MV-4-11 (cell line): ENCODE measurements at regions not wholly inside any gene's neighbourhood (a gene's known extent, or its start where the extent isn't known, plus 50 kb on each side); places are given as distances from the start of the nearest gene placed in this dataset.

Source experiments
- DNase-seq: peaks from one replicate; lab custom pipeline; 2025; lab: John Stamatoyannopoulos, UW

DNA sequence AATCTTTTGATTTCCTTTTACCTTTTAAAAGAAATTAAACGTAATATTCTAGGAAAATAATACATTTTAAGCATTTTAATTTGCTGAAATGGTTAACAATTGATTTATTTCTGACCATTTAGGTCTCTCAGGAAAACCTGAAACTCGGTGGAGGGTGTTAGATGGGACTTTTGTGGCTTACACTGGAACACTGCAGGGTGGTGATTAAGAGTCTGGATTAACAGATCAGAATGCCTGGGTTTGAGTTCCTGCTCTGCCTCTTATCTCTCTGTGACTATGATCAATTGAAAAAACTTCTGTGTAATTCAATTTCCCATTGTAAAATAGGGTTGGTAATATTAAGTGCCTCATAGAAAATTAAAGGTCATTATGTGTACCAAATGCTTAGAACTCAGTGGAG is 168.7 kb downstream of the UBE2E3 start:
- DNase-seq, result no peak

DNA sequence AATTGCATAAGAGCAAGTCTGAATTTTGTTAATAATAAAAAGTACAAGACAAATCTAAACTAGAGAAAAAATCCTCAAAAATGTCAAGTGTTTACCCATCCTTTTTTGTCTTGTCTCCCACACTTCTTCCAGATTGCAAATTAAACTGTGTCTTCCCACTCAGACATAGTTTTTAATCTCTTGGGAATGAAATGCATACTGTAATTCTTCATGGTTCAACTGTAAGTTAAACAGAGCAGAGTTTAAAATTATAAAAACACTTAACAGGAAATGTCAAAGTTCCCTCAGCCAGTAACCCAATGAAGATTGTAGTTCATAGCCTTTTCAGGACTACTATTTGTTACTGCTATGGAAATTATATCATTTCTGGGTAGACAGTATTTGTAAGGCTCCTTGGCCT is 171.8 kb downstream of the UBE2E3 start:
- DNase-seq, result no peak

DNA sequence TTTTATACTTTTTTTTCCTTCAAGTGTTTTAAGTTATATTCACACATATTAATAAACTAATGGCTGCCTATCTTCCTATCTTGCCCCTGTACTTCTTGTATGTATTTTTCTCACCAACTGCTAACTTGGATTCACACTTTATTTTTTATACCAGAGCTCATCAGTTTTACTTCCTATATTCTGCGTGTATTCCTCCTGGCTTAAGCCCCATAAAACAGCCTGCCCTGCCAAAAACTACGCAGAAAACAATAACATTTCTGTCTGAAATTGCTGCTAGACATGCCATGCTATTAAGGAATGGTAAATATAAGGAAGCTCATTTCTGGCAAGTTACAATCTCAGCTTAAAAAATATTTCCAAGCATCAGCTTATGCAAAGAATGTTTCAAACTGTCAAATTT is 172.3 kb downstream of the UBE2E3 start:
- DNase-seq, result no peak

DNA sequence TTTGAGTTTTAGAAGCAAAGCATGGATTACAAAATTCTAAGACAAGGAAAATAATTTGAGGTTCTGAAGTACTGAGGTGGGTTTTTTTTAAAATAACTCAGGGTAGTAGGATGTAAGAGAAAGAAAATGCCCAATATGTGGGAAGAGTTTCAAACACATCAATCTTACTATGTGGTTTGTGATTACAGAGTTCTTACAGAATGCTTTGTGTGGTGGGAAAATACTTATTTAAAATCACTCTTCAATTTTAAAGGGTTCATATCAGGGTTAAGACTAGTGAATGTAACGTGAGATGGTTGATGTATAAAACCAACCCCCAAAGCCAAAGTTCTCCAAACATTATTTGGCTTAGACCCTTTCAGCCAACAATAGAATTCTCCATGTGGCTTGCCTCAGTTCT is 173.5 kb downstream of the UBE2E3 start:
- no peak for DNase-seq

DNA sequence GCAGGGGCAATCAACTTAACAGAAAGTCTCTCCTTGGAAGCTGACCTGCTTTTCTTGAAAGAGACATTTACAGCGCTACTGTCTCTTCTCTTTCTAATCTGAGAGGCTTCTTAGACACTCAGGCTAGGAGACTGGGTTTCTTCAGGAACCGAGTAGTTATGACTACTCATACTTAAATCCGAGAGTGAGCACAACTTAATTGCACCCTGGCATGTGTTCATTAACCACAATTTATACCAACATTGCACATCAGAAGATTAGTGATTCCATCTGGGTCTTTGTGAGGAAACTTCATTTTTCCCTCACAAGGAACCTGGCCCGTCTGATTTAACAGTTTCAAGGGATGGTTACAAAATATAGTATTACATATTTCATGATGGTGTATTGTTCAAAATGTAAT is 176.9 kb downstream of the UBE2E3 start:
- DNase-seq, result no peak

DNA sequence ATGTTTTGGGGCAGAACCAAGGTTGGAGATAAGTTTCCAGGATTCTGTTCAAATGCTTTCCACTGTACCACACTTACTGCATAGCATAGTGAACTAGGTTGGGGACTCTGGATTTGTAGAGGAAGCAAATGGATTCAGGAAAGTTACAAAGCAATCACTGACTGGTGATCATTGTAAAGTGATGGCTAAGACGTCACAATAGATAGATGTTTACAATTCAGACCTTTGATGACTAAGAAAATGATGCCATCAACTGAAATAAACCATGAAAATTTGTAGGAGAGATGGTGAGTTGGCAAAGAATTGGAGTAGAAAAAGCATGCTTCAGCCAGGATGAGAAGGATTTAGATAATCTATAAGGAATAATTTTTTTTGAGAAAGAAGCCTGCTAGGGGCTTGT is 178.0 kb downstream of the UBE2E3 start:
- DNase-seq, result no peak

DNA sequence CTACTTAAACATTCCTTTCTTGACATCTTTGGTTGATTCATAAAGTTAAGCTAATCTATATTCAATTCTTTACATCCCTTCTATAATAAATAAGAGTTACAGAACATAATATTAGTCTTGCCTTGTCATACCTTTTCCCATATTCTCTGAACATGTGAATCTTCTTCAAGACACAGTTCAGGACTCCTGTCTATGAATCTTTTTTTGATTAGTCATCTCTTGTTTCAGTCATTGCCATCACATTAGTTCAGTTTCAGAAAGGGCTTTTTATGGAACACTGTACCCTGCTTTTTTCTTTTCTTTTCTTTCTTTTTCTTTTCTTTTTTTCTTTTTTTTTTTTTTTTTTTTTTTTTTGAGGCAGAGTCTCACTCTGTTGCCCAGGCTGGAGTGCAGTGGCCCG is 181.2 kb downstream of the UBE2E3 start:
- no peak for DNase-seq

DNA sequence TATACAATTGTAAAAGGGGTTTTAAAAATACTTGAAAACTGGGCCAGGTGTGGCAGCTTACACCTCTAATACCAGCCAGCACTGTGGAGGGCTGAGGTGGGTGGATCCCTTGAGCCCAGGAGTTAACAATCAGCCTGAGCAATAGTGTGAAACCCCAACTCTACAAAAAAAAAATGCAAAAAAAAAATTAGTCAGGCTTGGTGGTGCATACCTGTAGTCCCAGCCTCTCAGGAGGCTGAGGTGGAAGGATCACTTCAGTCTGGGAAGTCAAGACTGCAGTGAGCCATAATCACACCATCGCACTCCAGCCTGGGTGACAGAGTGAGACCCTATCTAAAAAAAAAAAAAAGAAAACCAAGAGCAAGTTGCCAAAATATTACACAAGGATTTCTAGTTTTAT is 182.7 kb downstream of the UBE2E3 start:
- DNase-seq, result no peak

DNA sequence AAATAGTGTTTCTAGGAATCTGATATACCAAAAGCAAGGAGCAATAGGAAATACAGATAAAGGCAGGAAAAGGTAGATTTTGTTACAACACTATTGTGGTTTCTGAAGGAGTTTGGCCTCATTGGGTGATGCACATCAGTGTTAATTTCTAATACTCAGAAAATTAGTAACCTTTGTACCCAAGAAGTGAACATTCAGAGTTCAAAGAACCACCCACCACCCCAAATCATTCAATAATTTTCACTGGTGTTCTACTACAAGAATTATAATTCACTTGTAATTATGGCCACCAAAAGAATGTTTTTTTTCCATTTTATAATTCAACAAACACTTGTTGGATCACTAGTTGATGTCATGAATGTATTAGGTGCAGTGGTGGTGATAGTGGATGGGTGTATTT is 183.3 kb downstream of the UBE2E3 start:
- no peak for DNase-seq

DNA sequence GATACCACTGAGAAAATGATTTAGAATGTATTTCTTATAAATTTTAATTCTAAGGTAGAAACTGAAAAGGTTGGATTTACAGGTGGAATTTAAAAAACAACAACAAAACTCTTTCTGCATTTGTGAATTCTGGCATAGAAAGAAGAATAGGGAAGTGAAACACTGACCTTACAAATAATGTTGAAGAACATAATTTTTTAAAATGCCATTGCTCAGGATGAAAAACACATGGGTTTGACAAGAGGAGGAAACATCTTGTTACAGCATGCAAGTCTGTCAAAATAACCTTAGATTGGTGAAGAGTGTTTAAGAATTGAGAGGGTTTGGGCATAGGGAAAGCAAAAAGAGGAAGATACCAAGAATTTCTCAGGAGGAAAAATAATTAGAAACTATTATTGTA is 184.3 kb downstream of the UBE2E3 start:
- DNase-seq, result peak; percentile 84

DNA sequence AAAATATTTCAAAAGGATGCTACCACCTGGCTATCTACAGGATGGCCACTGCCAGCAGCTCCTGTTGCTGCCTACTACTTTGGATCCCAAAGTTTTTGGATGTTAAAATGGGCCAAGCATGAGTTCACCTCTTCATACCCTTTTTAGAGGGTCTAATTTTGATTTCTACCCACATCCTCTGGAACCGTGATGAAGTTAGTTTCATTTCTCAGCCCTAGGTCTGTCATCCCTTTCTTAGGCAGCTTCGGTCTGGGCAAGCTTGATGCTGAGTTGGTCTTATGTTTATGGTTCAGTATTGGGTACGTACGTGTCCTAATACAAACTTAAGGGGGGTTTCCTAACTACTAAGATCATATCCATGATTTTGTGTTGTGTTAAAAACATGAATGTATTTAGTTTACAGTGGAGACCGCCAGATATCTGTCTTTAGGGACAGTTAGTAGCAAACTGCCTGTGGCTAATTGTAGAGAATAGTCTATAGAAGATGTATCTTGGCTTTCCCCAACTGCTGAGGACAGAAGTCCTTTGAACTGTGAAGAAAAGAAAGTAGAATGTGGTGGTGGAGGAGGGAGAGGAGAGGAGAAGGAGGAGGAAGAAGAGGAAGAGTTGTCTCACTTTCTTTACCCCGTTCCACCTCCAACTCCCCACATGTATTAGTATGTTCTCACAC is 184.9 kb downstream of the UBE2E3 start:
- no peak for DNase-seq

DNA sequence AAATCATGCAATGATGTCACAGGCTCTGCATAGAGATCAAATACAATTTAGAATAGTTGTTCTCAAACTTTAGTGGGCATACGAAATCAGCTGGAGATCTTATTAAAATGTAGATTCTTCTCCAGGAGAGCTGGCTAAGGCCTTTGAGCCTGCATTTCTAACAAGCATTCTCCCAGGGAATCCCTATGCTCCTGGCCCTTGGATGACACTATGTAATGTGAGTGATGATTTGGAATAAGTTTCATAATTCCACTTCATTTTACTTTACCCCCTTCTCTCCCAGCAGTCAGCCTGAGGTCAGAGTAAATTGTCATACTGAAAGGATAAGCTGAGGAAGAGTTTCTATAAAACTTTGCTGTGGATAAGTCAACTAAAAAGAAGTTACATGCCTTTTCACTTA is 189.1 kb downstream of the UBE2E3 start:
- DNase-seq, result no peak

DNA sequence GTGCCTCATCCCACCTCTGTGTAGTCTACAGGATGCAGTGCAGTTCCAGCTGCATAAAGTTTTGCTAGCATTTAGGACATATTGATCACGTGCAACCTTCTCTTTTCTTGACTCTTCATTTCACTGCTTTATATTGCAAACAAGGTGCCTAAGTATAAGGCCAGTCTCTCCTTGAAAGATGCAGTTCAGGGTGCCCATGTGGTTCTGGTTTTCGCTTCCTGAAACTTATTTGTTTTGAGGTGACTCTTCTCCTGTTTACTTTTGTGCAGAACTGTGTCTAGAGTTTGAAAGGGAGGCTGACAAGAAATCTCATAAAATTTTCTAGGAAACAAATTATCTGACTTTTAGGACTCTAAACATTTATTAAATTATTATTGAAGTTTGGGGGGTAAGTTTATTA is 189.9 kb downstream of the UBE2E3 start:
- no peak for DNase-seq

DNA sequence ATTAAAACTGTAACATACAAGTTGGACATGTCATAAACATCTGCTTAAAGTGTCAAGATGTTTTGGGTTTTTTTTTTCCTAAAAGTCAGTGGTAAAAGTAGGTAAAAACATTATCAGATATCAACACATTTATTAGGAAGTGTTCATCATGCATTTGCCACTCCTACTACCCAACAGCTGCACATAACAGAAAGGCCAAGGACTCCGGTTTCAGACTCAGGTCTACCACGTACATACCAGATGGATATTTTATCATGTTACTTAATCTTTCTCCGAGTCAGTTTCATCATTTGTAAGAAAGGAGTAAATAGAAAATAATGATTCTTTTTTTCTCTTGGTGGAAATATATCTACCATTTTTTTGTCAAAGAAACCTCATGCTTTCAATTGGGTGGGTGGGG is 192.3 kb downstream of the UBE2E3 start:
- peak; percentile 2 for DNase-seq

DNA sequence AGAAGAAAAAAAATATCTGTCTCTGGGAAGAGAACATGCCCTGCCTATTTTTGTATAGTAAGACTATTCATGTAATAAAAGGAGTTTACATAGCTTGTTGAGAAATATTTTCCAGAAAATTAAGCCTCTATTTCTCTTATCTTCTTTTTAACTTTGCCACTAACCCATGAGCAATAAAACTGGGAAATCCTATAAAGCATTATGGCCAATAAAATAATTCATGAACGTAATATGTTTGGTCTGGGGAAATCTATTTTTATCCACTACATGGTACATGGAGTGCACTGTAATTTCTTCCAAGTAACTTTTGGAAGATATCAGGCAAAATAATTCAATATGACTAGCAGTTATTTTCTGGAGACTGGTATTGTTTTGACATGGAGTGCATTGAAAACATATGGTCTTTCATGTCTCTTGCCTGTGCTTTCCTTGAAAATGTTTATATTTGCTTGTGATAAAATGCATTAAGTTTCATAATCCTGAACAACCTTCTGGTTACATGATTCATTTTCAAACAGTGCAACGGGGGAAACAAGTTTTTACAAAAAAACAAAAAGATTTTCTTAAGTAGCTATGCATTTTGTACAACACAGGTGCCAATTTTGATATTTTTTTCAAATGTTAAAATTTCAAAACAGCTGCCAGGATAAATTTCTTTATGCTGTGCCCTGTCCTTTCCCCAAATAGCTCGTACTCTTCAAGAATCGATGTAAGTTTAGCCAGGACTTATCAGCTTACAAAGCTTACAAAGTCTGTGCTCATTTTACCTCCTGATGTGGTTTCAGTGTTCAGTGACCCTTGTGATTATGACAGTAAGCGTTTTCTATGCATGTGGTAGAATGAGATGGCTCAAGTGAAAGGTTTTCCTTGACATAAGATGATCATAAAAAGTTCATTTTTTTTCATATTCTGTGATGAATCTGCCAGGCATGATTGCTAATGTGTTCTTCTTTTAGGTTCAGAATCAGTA is 194.5 kb downstream of the UBE2E3 start:
- no peak for DNase-seq

DNA sequence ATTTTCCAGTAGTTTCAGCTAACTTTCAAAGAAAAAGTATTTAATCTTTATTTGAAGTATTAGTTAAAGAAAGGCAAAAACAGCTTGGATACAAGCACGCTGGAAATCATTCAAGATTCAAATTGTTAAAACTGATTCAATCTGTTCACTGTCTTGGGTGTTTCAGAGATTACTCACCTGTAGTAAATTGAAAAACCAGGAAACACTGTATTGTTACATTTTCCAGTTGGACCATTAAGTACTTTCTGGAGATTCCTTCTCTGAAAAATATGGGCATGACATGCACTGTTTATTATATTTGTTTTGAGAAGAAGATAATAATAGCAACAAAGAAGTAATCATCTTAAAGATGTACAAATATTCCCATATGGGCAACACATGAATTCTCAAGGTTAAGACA is 196.1 kb downstream of the UBE2E3 start:
- no peak for DNase-seq

DNA sequence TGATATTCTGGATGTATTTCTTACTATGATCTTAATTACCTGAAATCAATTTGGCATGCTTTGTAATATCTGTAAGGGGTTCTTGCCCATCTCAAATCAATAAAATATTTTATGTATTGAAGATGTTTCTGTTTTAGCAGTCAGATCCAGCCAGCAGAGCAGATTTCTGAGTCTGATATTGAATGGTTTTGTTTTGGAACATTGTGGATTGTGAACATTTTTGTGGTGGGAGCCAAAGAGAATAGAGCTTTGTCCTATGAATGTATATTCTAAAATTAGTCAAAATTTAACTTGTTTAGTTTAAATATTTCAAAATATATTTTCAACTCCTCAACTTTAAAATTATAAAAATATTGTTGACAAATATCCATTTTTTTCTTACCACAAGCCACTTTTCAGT is 197.0 kb downstream of the UBE2E3 start:
- no peak for DNase-seq

DNA sequence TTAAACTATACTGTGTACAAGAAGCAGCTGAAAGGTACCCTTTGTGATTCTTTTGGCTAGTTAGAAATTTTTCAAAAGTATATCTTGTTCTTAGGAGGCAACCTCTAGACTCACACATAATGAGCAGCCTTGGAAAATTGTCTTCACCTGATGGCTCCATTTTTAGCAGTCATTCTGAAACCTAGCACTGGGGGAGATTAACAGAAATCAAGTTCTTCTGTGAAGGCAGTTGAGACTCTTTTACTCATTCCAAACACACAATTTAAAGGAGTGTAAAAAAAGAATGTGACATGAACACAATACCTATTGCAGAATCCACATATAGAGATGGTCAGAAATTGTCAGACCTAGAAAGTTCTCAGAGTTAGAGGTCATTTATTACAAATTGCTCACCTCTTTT is 197.7 kb downstream of the UBE2E3 start:
- no peak for DNase-seq

DNA sequence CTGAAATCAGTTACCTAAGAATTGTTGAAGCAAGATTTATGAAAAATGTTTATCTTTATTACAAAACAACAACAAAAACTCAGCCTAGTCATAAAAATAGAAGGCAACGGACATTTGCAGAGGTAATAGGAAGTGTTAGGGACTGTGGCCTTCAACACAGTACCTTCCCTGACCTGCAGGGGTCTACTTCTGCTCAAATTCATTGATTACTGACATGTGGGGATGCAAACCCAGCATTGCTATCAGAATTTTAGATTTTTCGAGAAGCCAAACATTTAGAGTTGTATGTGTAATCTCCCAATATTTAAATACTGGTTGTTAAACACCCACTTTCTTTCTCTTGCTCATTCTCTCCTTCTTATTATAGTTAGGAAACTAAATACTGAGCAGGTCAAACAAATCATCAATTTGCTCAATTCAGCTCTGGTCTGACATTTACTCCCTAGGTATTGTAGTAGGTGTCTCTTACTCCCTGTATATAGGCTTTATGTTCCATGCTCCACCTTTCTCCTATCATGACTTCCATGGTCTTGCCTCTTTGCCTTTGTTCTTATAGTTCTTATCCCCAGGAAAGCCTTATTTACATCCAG is 198.5 kb downstream of the UBE2E3 start:
- no peak for DNase-seq

DNA sequence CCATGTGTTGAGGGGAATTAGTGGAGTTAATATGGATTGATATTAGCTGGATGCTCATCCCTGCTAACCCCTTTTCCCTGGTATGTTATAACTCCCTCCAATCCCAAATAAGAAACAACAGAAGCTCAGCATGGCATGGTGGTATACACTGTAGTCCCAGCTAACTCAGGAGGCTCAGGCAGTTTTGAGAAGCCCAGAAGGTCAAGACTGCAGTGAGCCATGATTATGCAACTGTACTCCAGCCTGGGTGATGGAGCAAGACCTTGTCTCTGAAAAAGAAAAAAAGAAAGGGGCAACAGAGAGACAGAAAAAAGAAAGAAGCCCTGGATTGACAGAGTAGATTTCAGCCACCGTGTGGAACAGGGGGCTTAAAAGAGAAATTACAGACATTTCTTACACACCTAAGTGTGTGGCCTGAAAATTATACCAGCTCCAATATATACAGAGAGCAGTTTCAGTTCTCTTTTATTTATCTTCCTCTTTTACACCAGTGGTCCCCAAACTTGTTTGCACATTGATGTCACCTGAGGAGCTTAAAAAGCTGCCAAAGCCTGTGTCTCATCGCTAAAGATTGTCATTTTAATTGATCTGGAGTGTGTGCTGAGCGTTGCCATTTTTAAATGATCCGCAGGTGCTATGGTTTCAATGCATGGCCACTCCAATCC is 203.6 kb downstream of the UBE2E3 start:
- peak; percentile 82 for DNase-seq

DNA sequence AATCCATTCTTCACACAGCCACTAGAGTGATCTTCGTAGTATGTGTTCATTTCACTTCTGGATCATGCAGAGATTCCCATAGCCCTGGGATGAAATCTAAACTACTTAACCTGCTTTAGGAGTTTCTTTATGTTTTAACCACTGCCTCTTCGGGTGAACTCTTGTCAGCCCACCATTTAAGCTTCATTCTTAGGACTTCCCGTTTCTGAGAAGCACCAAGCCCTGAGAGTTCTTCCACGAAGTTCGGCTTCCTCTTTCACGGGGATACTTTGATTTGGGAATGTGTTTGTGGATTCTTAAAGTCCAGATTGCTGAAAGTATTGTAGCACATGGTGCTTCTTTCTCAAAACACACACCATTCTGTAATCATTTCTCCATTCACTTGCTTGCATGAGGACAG is 205.0 kb downstream of the UBE2E3 start:
- DNase-seq, result peak; percentile 75

DNA sequence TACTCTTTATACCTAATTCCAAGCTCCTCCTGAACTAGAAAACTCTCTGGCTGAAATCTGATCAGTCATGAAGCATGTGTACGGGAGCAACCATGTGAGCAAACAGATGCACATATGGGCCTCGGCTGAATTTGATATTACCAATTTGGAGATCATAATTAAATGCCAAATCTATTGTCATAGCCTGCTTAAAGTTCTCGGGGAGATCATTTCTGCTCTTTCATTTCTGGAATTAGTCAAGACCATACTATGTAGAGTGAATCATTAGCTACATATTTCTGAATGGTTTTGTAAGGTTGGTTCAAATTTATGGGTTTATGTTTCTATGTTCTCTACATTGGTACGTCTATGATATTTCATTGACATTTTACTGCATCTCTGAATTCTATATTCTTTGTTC is 205.5 kb downstream of the UBE2E3 start:
- DNase-seq, result no peak

DNA sequence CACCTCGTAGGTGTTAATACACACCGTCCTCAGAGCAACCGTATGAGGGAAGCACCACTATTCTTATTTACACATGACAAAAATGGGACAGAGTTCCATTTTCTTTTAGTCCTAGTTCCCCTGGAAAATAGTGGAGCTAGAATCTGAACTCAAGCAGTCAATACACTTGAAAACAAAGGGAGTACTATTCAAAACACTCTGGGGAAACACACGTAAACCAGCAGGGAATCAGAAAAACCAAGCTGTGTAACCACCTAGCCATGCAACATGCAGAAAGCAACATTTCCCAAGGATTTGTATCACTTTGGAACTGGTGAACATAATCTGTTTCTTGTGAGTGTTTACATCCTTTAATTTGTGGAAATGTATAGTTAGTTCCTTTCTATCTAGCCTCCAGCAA is 208.2 kb downstream of the UBE2E3 start:
- no peak for DNase-seq
